ENCODE measurements at regions not wholly inside any gene's neighbourhood (a gene's known extent, or its start where the extent isn't known, plus 50 kb on each side); places are given as distances from the start of the nearest gene placed in this dataset.

- no peak for TF ChIP-seq SPI1 (IDR thresholded peaks at IDR 0.05; ENCODE audit: borderline replicate concordance, low read depth)
- Histone ChIP-seq H3K27ac (replicated peaks) (no peak overlapping the region), H3K27me3 (ENCODE audit: insufficient read depth, poor library complexity, severe bottlenecking) (no peaks in the 10 kb centered on the region), H3K4me3 (replicated peaks; ENCODE audit: insufficient read depth, low read length) (no peak overlapping the region)
- DNase-seq (ENCODE audit: low read depth in 1 of 2, low spot score in 1 of 2) = no peak
Observed at GRCh38 chr4:52212702-52213101, 161.6 kb downstream of the SPATA18 start.

- no peak for DNase-seq (ENCODE audit: low read depth in 1 of 2, low spot score in 1 of 2)
- H3K27me3 ChIP-seq (ENCODE audit: insufficient read depth, poor library complexity, severe bottlenecking) = no peaks in the 10 kb centered on the region
- no peak overlapping the region for H3K27ac ChIP-seq (replicated peaks)
- TF ChIP-seq CTCF (IDR thresholded peaks at IDR 0.05; ENCODE audit: insufficient read depth, low read length) (no peak), POLR2AphosphoS5 (IDR thresholded peaks at IDR 0.05; ENCODE audit: low read depth) (no peak), GABPA (IDR thresholded peaks at IDR 0.05; ENCODE audit: low read depth) (no peak), REST (IDR thresholded peaks at IDR 0.05; ENCODE audit: insufficient replicate concordance, low read depth) (no peak), SPI1 (IDR thresholded peaks at IDR 0.05; ENCODE audit: borderline replicate concordance, low read depth) (no peak)
- H3K4me3 ChIP-seq (replicated peaks; ENCODE audit: insufficient read depth, low read length) = no peak overlapping the region
Observed at GRCh38 chr4:52231526-52231925, 180.4 kb downstream of the SPATA18 start.

- no peaks in the 10 kb centered on the region for H3K27me3 ChIP-seq (ENCODE audit: insufficient read depth, poor library complexity, severe bottlenecking)
- no peak overlapping the region for H3K27ac ChIP-seq (replicated peaks)
- H3K4me3 ChIP-seq (replicated peaks; ENCODE audit: insufficient read depth, low read length) = no peak overlapping the region
- no peak for DNase-seq (ENCODE audit: low read depth in 1 of 2, low spot score in 1 of 2)
- no peak for TF ChIP-seq GABPA (IDR thresholded peaks at IDR 0.05; ENCODE audit: low read depth)
- TF ChIP-seq POLR2AphosphoS5 (IDR thresholded peaks at IDR 0.05; ENCODE audit: low read depth) = no peak
- no peak for TF ChIP-seq CTCF (IDR thresholded peaks at IDR 0.05; ENCODE audit: insufficient read depth, low read length)
- TF ChIP-seq SPI1 (IDR thresholded peaks at IDR 0.05; ENCODE audit: borderline replicate concordance, low read depth) = no peak
- no peak for TF ChIP-seq REST (IDR thresholded peaks at IDR 0.05; ENCODE audit: insufficient replicate concordance, low read depth)
Observed at GRCh38 chr4:52234561-52235440, 183.7 kb downstream of the SPATA18 start.

GRCh38 chr4:52235552-52236201 lies 184.6 kb downstream of the SPATA18 start:
- DNase-seq (ENCODE audit: low read depth in 1 of 2, low spot score in 1 of 2) = no peak
- H3K27me3 ChIP-seq (ENCODE audit: insufficient read depth, poor library complexity, severe bottlenecking) = no peaks in the 10 kb centered on the region

More at GRCh38 chr4:52235552-52236201, 184.6 kb downstream of the SPATA18 start:
- Histone ChIP-seq H3K4me3 (replicated peaks; ENCODE audit: insufficient read depth, low read length) (no peak overlapping the region), H3K27ac (replicated peaks) (no peak overlapping the region)
- TF ChIP-seq SPI1 (IDR thresholded peaks at IDR 0.05; ENCODE audit: borderline replicate concordance, low read depth) = no peak
- TF ChIP-seq GABPA (IDR thresholded peaks at IDR 0.05; ENCODE audit: low read depth) = no peak
- TF ChIP-seq POLR2AphosphoS5 (IDR thresholded peaks at IDR 0.05; ENCODE audit: low read depth) = no peak
